GM03348 (cell line): ENCODE measurements at regions not wholly inside any gene's neighbourhood (a gene's known extent, or its start where the extent isn't known, plus 50 kb on each side); places are given as distances from the start of the nearest gene placed in this dataset.
A peak's percentile ranks its signal among the peaks of the same experiment; 100 is the strongest.
"Not testable (repeated sequence)": the region's sequence is repeated elsewhere in the genome, so short reads cannot be mapped to it uniquely, and the experiment has no call there.

ENCODE experiments used
- DNase-seq: peaks from one replicate; pipeline ENCODE4 v3.0.0; 2012; ENCODE audit warnings: low spot score

DNA sequence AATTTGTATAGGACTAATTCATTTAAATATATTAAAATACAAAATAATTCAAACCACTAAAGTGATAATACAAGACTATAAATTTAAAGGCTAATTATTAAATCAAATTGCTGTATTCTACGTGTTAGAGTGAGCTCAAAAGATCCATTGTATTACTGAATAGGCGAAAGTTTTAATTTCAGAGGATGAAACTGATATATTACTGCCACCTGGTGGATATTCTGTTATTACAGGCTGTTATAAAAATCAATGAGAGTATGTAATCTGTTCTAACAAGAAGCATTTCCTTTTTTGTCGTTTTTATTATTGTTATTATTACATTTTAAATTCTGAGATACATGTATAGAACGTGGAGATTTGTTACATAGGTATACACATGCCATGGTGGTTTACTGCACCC lies 1239.6 kb upstream of the USP9Y start:
- peak; percentile 1 for DNase-seq

DNA sequence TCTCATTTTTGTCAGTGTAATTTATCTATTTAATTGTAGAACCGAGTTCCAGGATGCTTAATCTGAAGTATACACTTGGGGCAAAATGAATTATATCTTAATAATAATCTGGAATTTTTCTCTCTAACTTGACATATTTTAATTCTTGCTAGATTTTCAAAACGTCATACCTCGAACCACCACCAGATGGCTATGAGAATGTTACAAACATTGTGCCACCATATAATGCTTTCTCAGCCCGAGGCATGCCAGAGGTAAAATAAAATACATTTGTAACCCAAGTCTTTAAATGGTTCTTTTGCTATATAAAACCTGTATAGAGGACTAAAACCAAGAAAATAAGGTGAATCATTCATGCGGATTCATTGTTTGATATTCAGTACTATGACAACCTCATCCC lies 1234.3 kb upstream of the USP9Y start:
- not testable (repeated sequence) for DNase-seq
